ENCODE measurements at regions not wholly inside any gene's neighbourhood (a gene's known extent, or its start where the extent isn't known, plus 50 kb on each side); places are given as distances from the start of the nearest gene placed in this dataset.
"Not testable (repeated sequence)": the region's sequence is repeated elsewhere in the genome, so short reads cannot be mapped to it uniquely, and the experiment has no call there.

DNA sequence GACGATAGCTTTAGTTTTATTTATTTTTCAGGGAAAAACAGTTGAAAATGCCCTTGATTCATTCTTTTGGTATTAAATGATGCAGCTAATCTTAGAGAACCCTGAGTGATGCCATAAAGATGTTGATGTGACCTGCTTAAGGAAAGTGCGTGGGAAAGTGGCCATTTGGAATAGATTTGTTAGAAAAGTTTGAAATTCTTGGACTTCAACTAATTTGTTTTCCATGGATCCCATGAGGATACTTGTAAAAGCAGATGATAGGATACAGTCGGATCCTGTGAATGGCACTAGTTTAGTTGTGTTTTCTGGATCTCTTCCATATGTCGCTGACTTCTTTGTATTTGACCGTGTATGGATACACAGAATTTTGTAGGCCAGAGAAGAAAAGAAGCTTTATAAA lies 69.0 kb downstream of the SEPTIN7 start:
- no peaks in the 10 kb centered on the region for H3K9me3 ChIP-seq (ENCODE audit: control extremely low read depth in 1 of 5, control insufficient read depth in 4 of 5, insufficient read depth in 2 of 5, low read depth in 1 of 5, low read length in 4 of 5)
- no peak for DNase-seq
- no peak overlapping the region for H3K27ac ChIP-seq (ENCODE audit: insufficient read depth in 1 of 2, low read depth in 1 of 2, low read length in 2 of 2, poor library complexity in 1 of 2, severe bottlenecking in 2 of 2)
- WGBS (ENCODE audit: insufficient coverage) = 96% methylated on average over 3 of the region's 5 CpGs
- no peaks in the 10 kb centered on the region for H3K4me1 ChIP-seq (ENCODE audit: control extremely low read depth in 1 of 4, control insufficient read depth in 4 of 4, insufficient read depth in 4 of 4, low read length in 3 of 4)
- H3K4me3 ChIP-seq (ENCODE audit: control insufficient read depth in 1 of 7, extremely low read depth in 1 of 7, insufficient read depth in 4 of 7, low read depth in 2 of 7, low read length in 6 of 7) = no peak overlapping the region
- CTCF ChIA-PET = no interaction called here
- no peaks in the 10 kb centered on the region for H3K27me3 ChIP-seq (replicated peaks in 2 of 5; ENCODE audit: control insufficient read depth in 4 of 5, insufficient read depth in 5 of 5, low read length in 4 of 5)
- peaks cover 11 to 36% (median 20%) of the 10 kb centered on the region in 4 experiments for H3K36me3 ChIP-seq (ENCODE audit: control insufficient read depth in 4 of 4, insufficient read depth in 4 of 4, low read length in 3 of 4)
- POLR2A ChIA-PET = interaction anchor here (0.6 kb wide), 1 partner anchor 12 kb away, joined by 3 read pairs; no protein-coding TSS in a partner anchor

DNA sequence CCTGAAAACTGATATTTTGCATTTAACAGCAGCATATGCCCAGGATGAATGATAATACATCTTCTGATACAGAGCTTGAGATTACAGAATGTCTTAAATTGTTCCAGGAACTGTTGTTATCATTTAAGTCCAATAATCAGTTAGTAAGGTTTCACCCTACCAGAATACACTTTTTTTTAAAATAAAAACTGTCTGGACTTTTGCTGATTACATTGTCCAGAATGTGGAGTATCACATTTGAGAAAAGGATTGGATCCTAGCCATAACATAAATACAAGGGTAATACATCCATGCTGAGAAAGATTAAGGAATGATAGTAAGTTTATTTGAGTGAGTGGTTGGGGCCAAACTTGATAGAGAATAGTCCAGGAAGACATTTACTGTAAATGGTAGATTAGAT lies 71.0 kb downstream of the SEPTIN7 start:
- no peak overlapping the region for H3K27ac ChIP-seq (ENCODE audit: insufficient read depth in 1 of 2, low read depth in 1 of 2, low read length in 2 of 2, poor library complexity in 1 of 2, severe bottlenecking in 2 of 2)
- no peaks in the 10 kb centered on the region for H3K27me3 ChIP-seq (replicated peaks in 2 of 5; ENCODE audit: control insufficient read depth in 4 of 5, insufficient read depth in 5 of 5, low read length in 4 of 5)

DNA sequence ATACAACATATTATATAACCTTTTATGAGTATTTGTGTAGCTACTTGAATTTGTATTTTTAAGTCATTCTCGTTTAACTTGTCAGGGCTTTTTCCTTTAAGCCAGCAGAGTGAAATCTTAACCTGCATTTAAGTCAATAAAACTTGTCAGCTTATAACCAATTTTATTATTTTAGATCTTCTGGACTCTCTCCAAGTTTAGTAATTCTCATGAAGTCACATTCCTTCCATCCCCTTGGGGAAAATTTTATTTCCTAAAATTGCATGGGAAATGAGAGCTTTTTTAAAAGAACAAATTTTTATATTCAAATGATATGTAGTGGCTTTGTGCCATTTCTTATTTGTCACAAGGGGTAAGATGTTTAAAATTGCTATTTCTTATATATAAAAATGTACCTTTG lies 74.0 kb downstream of the SEPTIN7 start:
- WGBS (ENCODE audit: insufficient coverage) = no CpG with 5 or more reads among the region's 1 CpG
- H3K4me1 ChIP-seq (ENCODE audit: control extremely low read depth in 1 of 4, control insufficient read depth in 4 of 4, insufficient read depth in 4 of 4, low read length in 3 of 4) = no peaks in the 10 kb centered on the region
- peaks cover 0 to 24% (median 4%) of the 10 kb centered on the region in 4 experiments for H3K36me3 ChIP-seq (ENCODE audit: control insufficient read depth in 4 of 4, insufficient read depth in 4 of 4, low read length in 3 of 4)
- H3K9me3 ChIP-seq (ENCODE audit: control extremely low read depth in 1 of 5, control insufficient read depth in 4 of 5, insufficient read depth in 2 of 5, low read depth in 1 of 5, low read length in 4 of 5) = no peaks in the 10 kb centered on the region
- ChIA-PET CTCF (no interaction called here), POLR2A (no interaction called here)
- no peak overlapping the region for H3K27ac ChIP-seq (ENCODE audit: insufficient read depth in 1 of 2, low read depth in 1 of 2, low read length in 2 of 2, poor library complexity in 1 of 2, severe bottlenecking in 2 of 2)
- no peaks in the 10 kb centered on the region for H3K27me3 ChIP-seq (replicated peaks in 2 of 5; ENCODE audit: control insufficient read depth in 4 of 5, insufficient read depth in 5 of 5, low read length in 4 of 5)
- no peak overlapping the region for H3K4me3 ChIP-seq (ENCODE audit: control insufficient read depth in 1 of 7, extremely low read depth in 1 of 7, insufficient read depth in 4 of 7, low read depth in 2 of 7, low read length in 6 of 7)
- no peak for DNase-seq

More for the DNA sequence above, 71.0 kb downstream of the SEPTIN7 start:
- Histone ChIP-seq H3K9me3 (ENCODE audit: control extremely low read depth in 1 of 5, control insufficient read depth in 4 of 5, insufficient read depth in 2 of 5, low read depth in 1 of 5, low read length in 4 of 5) (no peaks in the 10 kb centered on the region), H3K36me3 (ENCODE audit: control insufficient read depth in 4 of 4, insufficient read depth in 4 of 4, low read length in 3 of 4) (peaks cover 4 to 24% (median 10%) of the 10 kb centered on the region in 4 experiments), H3K4me1 (ENCODE audit: control extremely low read depth in 1 of 4, control insufficient read depth in 4 of 4, insufficient read depth in 4 of 4, low read length in 3 of 4) (no peaks in the 10 kb centered on the region), H3K4me3 (ENCODE audit: control insufficient read depth in 1 of 7, extremely low read depth in 1 of 7, insufficient read depth in 4 of 7, low read depth in 2 of 7, low read length in 6 of 7) (no peak overlapping the region)
- ChIA-PET CTCF (no interaction called here), POLR2A (no interaction called here)
- DNase-seq = no peak

DNA sequence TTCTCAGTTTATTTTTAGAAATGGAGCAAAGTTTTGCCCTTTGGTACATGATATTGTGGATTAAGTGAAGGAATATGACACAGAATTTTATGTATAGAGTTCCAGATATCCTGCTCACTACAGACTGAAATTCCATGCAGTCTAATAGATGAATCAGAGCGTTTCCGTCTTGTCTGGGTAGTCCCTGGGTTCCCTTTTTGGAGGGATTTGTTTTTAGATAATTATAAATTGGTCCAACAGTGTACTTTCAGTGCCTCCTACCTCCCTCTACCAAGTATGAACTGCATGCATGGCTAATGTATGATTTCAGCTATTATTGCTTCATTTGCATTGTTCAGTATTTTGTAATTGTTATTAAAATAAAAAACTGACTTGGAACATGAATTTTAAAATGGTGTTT lies 74.4 kb downstream of the SEPTIN7 start:
- no CpG with 5 or more reads among the region's 2 CpGs for WGBS (ENCODE audit: insufficient coverage)
- Histone ChIP-seq H3K36me3 (ENCODE audit: control insufficient read depth in 4 of 4, insufficient read depth in 4 of 4, low read length in 3 of 4) (peaks cover 0 to 26% (median 4%) of the 10 kb centered on the region in 4 experiments), H3K27me3 (replicated peaks in 2 of 5; ENCODE audit: control insufficient read depth in 4 of 5, insufficient read depth in 5 of 5, low read length in 4 of 5) (no peaks in the 10 kb centered on the region), H3K27ac (ENCODE audit: insufficient read depth in 1 of 2, low read depth in 1 of 2, low read length in 2 of 2, poor library complexity in 1 of 2, severe bottlenecking in 2 of 2) (no peak overlapping the region), H3K4me1 (ENCODE audit: control extremely low read depth in 1 of 4, control insufficient read depth in 4 of 4, insufficient read depth in 4 of 4, low read length in 3 of 4) (no peaks in the 10 kb centered on the region), H3K4me3 (ENCODE audit: control insufficient read depth in 1 of 7, extremely low read depth in 1 of 7, insufficient read depth in 4 of 7, low read depth in 2 of 7, low read length in 6 of 7) (no peak overlapping the region), H3K9me3 (ENCODE audit: control extremely low read depth in 1 of 5, control insufficient read depth in 4 of 5, insufficient read depth in 2 of 5, low read depth in 1 of 5, low read length in 4 of 5) (no peaks in the 10 kb centered on the region)
- ChIA-PET CTCF (no interaction called here), POLR2A (no interaction called here)
- no peak for DNase-seq

DNA sequence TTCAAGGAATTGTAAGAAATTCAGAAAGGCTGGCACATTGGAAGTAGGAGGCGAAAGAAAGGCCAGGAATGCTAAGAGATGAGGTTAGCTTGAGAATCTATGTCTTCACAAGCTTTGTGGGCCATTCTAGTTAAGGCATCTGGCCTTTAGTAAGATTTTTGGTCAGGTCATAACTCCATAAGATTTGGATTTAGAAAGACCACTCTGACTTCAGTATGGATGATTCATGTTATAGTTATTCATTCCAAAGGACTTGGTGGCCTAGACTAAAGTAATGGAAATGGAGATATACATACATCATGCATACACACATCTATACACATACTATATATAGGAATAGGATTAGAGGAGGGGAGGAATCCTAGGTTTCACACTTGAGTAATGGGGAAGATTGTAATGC lies 77.5 kb downstream of the SEPTIN7 start:
- H3K36me3 ChIP-seq (ENCODE audit: control insufficient read depth in 4 of 4, insufficient read depth in 4 of 4, low read length in 3 of 4) = peaks cover 0 to 35% (median 2%) of the 10 kb centered on the region in 4 experiments
- POLR2A ChIA-PET = no interaction called here
- H3K9me3 ChIP-seq (ENCODE audit: control extremely low read depth in 1 of 5, control insufficient read depth in 4 of 5, insufficient read depth in 2 of 5, low read depth in 1 of 5, low read length in 4 of 5) = no peaks in the 10 kb centered on the region
- no peak overlapping the region for H3K27ac ChIP-seq (ENCODE audit: insufficient read depth in 1 of 2, low read depth in 1 of 2, low read length in 2 of 2, poor library complexity in 1 of 2, severe bottlenecking in 2 of 2)
- no peak overlapping the region for H3K4me3 ChIP-seq (ENCODE audit: control insufficient read depth in 1 of 7, extremely low read depth in 1 of 7, insufficient read depth in 4 of 7, low read depth in 2 of 7, low read length in 6 of 7)
- no peak for DNase-seq
- no peaks in the 10 kb centered on the region for H3K4me1 ChIP-seq (ENCODE audit: control extremely low read depth in 1 of 4, control insufficient read depth in 4 of 4, insufficient read depth in 4 of 4, low read length in 3 of 4)
- no peaks in the 10 kb centered on the region for H3K27me3 ChIP-seq (replicated peaks in 2 of 5; ENCODE audit: control insufficient read depth in 4 of 5, insufficient read depth in 5 of 5, low read length in 4 of 5)
- WGBS (ENCODE audit: insufficient coverage) = 100% methylated on average over 1 of the region's 1 CpG
- CTCF ChIA-PET = interaction anchor here (1.4 kb wide), 1 partner anchor 12 kb away, joined by 4 read pairs; no protein-coding TSS in a partner anchor

DNA sequence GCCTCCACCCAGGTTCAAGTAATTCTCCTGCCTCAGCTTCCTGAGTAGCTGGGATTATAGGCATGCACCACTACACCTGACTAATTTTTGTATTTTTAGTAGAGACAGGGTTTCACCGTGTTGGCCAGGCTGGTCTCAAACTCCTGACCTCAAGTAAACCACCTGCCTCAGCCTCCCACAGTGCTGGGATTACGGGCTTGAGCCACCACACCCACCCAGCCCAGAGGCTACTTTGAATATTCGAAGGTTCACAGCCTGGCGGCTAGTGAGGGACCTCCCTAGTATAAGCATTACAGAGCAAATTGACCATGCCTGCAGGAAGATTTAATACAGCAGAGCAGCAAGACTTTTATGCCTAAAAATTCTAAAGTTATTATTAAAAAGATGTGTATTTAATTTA lies 86.6 kb downstream of the SEPTIN7 start:
- H3K4me1 ChIP-seq (ENCODE audit: control extremely low read depth in 1 of 4, control insufficient read depth in 4 of 4, insufficient read depth in 4 of 4, low read length in 3 of 4); H3K27ac ChIP-seq (ENCODE audit: insufficient read depth in 1 of 2, low read depth in 1 of 2, low read length in 2 of 2, poor library complexity in 1 of 2, severe bottlenecking in 2 of 2); DNase-seq; H3K4me3 ChIP-seq (ENCODE audit: control insufficient read depth in 1 of 7, extremely low read depth in 1 of 7, insufficient read depth in 4 of 7, low read depth in 2 of 7, low read length in 6 of 7); H3K27me3 ChIP-seq (replicated peaks in 2 of 5; ENCODE audit: control insufficient read depth in 4 of 5, insufficient read depth in 5 of 5, low read length in 4 of 5); CTCF ChIA-PET; H3K9me3 ChIP-seq (ENCODE audit: control extremely low read depth in 1 of 5, control insufficient read depth in 4 of 5, insufficient read depth in 2 of 5, low read depth in 1 of 5, low read length in 4 of 5); POLR2A ChIA-PET: not testable (repeated sequence)
- WGBS (ENCODE audit: insufficient coverage) = 100% methylated on average over 4 of the region's 4 CpGs
- H3K36me3 ChIP-seq (ENCODE audit: control insufficient read depth in 4 of 4, insufficient read depth in 4 of 4, low read length in 3 of 4) = peaks cover 7 to 47% (median 15%) of the 10 kb centered on the region in 4 experiments

DNA sequence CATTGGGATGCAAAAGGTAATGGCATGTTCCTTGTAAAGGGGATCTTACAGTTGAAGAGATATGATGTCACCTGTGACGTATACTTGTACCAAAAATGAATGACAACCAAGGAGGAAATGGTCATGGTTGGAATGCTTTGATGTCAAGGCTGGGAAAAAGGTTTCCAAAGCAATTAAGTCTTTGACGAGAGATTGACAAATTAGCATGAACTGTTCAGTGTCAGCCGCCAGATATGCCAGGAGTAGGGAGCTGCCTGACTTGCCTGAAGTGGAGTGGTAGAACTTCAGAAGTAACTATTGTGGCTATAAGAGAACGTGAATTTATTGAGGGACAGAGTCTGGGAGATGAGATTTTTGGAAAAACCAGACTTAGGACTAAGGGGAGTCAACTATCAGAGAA lies 88.1 kb downstream of the SEPTIN7 start:
- ChIA-PET CTCF (interaction anchor here (1.2 kb wide), 1 partner anchor 16 kb away, joined by 3 read pairs; no protein-coding TSS in a partner anchor), POLR2A (no interaction called here)
- no peaks in the 10 kb centered on the region for H3K27me3 ChIP-seq (replicated peaks in 2 of 5; ENCODE audit: control insufficient read depth in 4 of 5, insufficient read depth in 5 of 5, low read length in 4 of 5)
- WGBS (ENCODE audit: insufficient coverage) = 98% methylated on average over 4 of the region's 4 CpGs
- no peaks in the 10 kb centered on the region for H3K9me3 ChIP-seq (ENCODE audit: control extremely low read depth in 1 of 5, control insufficient read depth in 4 of 5, insufficient read depth in 2 of 5, low read depth in 1 of 5, low read length in 4 of 5)
- H3K4me1 ChIP-seq (ENCODE audit: control extremely low read depth in 1 of 4, control insufficient read depth in 4 of 4, insufficient read depth in 4 of 4, low read length in 3 of 4) = no peaks in the 10 kb centered on the region
- DNase-seq = no peak
- no peak overlapping the region for H3K4me3 ChIP-seq (ENCODE audit: control insufficient read depth in 1 of 7, extremely low read depth in 1 of 7, insufficient read depth in 4 of 7, low read depth in 2 of 7, low read length in 6 of 7)
- no peak overlapping the region for H3K27ac ChIP-seq (ENCODE audit: insufficient read depth in 1 of 2, low read depth in 1 of 2, low read length in 2 of 2, poor library complexity in 1 of 2, severe bottlenecking in 2 of 2)
- H3K36me3 ChIP-seq (ENCODE audit: control insufficient read depth in 4 of 4, insufficient read depth in 4 of 4, low read length in 3 of 4) = peaks cover 5 to 36% (median 19%) of the 10 kb centered on the region in 4 experiments
